Glutamatergic neuron (in vitro differentiated cells): ENCODE measurements at regions not wholly inside any gene's neighbourhood (a gene's known extent, or its start where the extent isn't known, plus 50 kb on each side); places are given as distances from the start of the nearest gene placed in this dataset.

Source experiments
- DNase-seq: peaks from one replicate; pipeline ENCODE4 v3.0.0; 2022
- H3K27ac Mint-ChIP-seq: one replicate; pipeline ENCODE4 v1.8.0; 2020; ENCODE audit warnings: mild to moderate bottlenecking, mixed read lengths, inconsistent platforms; ENCODE audit not compliant: unreplicated experiment
- H3K27me3 Mint-ChIP-seq: one replicate; pipeline ENCODE4 v1.8.0; 2020; ENCODE audit warnings: mild to moderate bottlenecking, moderate library complexity, mixed read lengths, inconsistent platforms; ENCODE audit not compliant: unreplicated experiment
- H3K36me3 Mint-ChIP-seq: one replicate; pipeline ENCODE4 v1.8.0; 2020; ENCODE audit warnings: mild to moderate bottlenecking, mixed read lengths, inconsistent platforms; ENCODE audit not compliant: unreplicated experiment
- H3K4me1 Mint-ChIP-seq: one replicate; pipeline ENCODE4 v1.8.0; 2020; ENCODE audit warnings: mild to moderate bottlenecking, low read depth, mixed read lengths, inconsistent platforms; ENCODE audit not compliant: unreplicated experiment
- H3K4me3 Mint-ChIP-seq: one replicate; pipeline ENCODE4 v1.8.0; 2020; ENCODE audit warnings: mild to moderate bottlenecking, mixed read lengths, inconsistent platforms; ENCODE audit not compliant: unreplicated experiment
- H3K9me3 Mint-ChIP-seq: one replicate; pipeline ENCODE4 v1.8.0; 2020; ENCODE audit warnings: mild to moderate bottlenecking, moderate library complexity, mixed read lengths, inconsistent platforms; ENCODE audit not compliant: unreplicated experiment
- CTCF ChIP-seq: fragments of 200-600 bp; sonication (generic); IDR thresholded peaks from one replicate; pipeline ENCODE4 v1.5.0; 2021; ENCODE audit not compliant: partially characterized antibody, unreplicated experiment

GRCh38 chr11:37748641-37749040 lies 1150.6 kb upstream of the RAG2 start:
- Mint-ChIP-seq H3K36me3 (no peaks in the 10 kb centered on the region), H3K27me3 (no peaks in the 10 kb centered on the region), H3K4me1 (no peaks in the 10 kb centered on the region), H3K27ac (no peak overlapping the region), H3K9me3 (no peaks in the 10 kb centered on the region), H3K4me3 (no peak overlapping the region)
- no peak for TF ChIP-seq CTCF
- no peak for DNase-seq

- no peak overlapping the region for H3K27ac Mint-ChIP-seq
- H3K4me1 Mint-ChIP-seq: no peaks in the 10 kb centered on the region
- no peak for DNase-seq
- H3K9me3 Mint-ChIP-seq: no peaks in the 10 kb centered on the region
- no peak overlapping the region for H3K4me3 Mint-ChIP-seq
- H3K27me3 Mint-ChIP-seq: no peaks in the 10 kb centered on the region
- no peak for TF ChIP-seq CTCF
- H3K36me3 Mint-ChIP-seq: no peaks in the 10 kb centered on the region
These were observed 1149.1 kb upstream of the RAG2 start for GRCh38 chr11:37747121-37747520.

- H3K4me3 Mint-ChIP-seq: no peak overlapping the region
- H3K4me1 Mint-ChIP-seq: no peaks in the 10 kb centered on the region
- no peak for DNase-seq
- H3K9me3 Mint-ChIP-seq: no peaks in the 10 kb centered on the region
- no peaks in the 10 kb centered on the region for H3K36me3 Mint-ChIP-seq
- no peak overlapping the region for H3K27ac Mint-ChIP-seq
- no peak for TF ChIP-seq CTCF
- no peaks in the 10 kb centered on the region for H3K27me3 Mint-ChIP-seq
These were observed 1129.3 kb upstream of the RAG2 start for GRCh38 chr11:37727371-37727770.

- no peak for DNase-seq
- no peak overlapping the region for H3K4me3 Mint-ChIP-seq
- no peak overlapping the region for H3K27ac Mint-ChIP-seq
- H3K27me3 Mint-ChIP-seq: no peaks in the 10 kb centered on the region
- no peaks in the 10 kb centered on the region for H3K36me3 Mint-ChIP-seq
- H3K9me3 Mint-ChIP-seq: no peaks in the 10 kb centered on the region
- no peak for TF ChIP-seq CTCF
- no peaks in the 10 kb centered on the region for H3K4me1 Mint-ChIP-seq
These were observed 1126.3 kb upstream of the RAG2 start for GRCh38 chr11:37724315-37724714.

GRCh38 chr11:37721485-37721884 lies 1123.4 kb upstream of the RAG2 start:
- no peak for TF ChIP-seq CTCF
- H3K27me3 Mint-ChIP-seq: no peaks in the 10 kb centered on the region
- DNase-seq: no peak
- no peaks in the 10 kb centered on the region for H3K36me3 Mint-ChIP-seq
- no peaks in the 10 kb centered on the region for H3K9me3 Mint-ChIP-seq
- H3K4me1 Mint-ChIP-seq: no peaks in the 10 kb centered on the region
- no peak overlapping the region for H3K4me3 Mint-ChIP-seq
- no peak overlapping the region for H3K27ac Mint-ChIP-seq
